A549 (cell line): ENCODE measurements at regions not wholly inside any gene's neighbourhood (a gene's known extent, or its start where the extent isn't known, plus 50 kb on each side); places are given as distances from the start of the nearest gene placed in this dataset.

Experiments used
- BHLHE40 ChIP-seq: IDR thresholded peaks from 2 replicates; pipeline ENCODE4 v1.6.1; 2012; ENCODE audit warnings: low read depth, low read length, inconsistent platforms
- CHD2 ChIP-seq: fragments of 150-350 bp; IDR thresholded peaks from 2 replicates; pipeline ENCODE4 v1.6.1; 2014; ENCODE audit warnings: low read length; ENCODE audit not compliant: partially characterized antibody
- CTCF ChIP-seq: fragments of >200 bp; sonication (Bioruptor Twin); formaldehyde crosslinking; IDR thresholded peaks from 3 replicates; pipeline ENCODE4 v1.5.1; 2016
- JUN ChIP-seq, 2 experiments: fragments of >200 bp; sonication (Bioruptor Twin); formaldehyde crosslinking; IDR thresholded peaks; 2 replicates in 1 of 2; 3 replicates in 1 of 2; pipeline ENCODE4 v1.6.1; 2016 to 2017
- MAZ ChIP-seq: fragments of 150-350 bp; IDR thresholded peaks from 2 replicates; pipeline ENCODE4 v1.6.1; 2014; ENCODE audit warnings: antibody characterized with exemption, low read depth, low read length, borderline replicate concordance
- NFE2L2 ChIP-seq: fragments of 150-350 bp; conservative IDR thresholded peaks from 2 replicates; pipeline ENCODE4 v1.6.1; 2014; ENCODE audit warnings: low read length
- POLR2A ChIP-seq: IDR thresholded peaks from 2 replicates; pipeline ENCODE4 v1.6.1; 2012; ENCODE audit warnings: mild to moderate bottlenecking, low read length
- SMC3 ChIP-seq: fragments of >200 bp; sonication (Bioruptor Twin); formaldehyde crosslinking; IDR thresholded peaks from 3 replicates; pipeline ENCODE4 v1.6.1; 2018; ENCODE audit warnings: inconsistent platforms

- TF ChIP-seq CTCF (no peak), JUN (IDR thresholded peaks at IDR 0.05) (no peak), CHD2 (no peak), MAZ (no peak), POLR2A (no peak), BHLHE40 (no peak), NFE2L2 (no peak), SMC3 (no peak)
These were observed 844.3 kb upstream of the NR2F2 start for GRCh38 chr15:95486224-95486623.
